Suprapubic skin (tissue), 4 donors: ENCODE measurements at regions not wholly inside any gene's neighbourhood (a gene's known extent, or its start where the extent isn't known, plus 50 kb on each side); places are given as distances from the start of the nearest gene placed in this dataset.

Experiments
- DNase-seq, 2 donors: peaks; one replicate each; pipeline ENCODE4 v3.0.0-alpha.2; 2019; ENCODE audit warnings: low spot score in 2 of 2
- H3K27ac ChIP-seq: fragments of 200-600 bp; sonication (generic); one replicate; pipeline ENCODE4 v1.5.1; 2019
- H3K27me3 ChIP-seq: fragments of 200-600 bp; sonication (generic); one replicate; pipeline ENCODE4 v1.5.1; 2019
- H3K36me3 ChIP-seq: fragments of 200-600 bp; sonication (generic); one replicate; pipeline ENCODE4 v1.5.1; 2019
- H3K4me1 ChIP-seq: fragments of 200-600 bp; sonication (generic); one replicate; pipeline ENCODE4 v1.5.1; 2019
- H3K4me3 ChIP-seq: fragments of 200-600 bp; sonication (generic); one replicate; pipeline ENCODE4 v1.5.1; 2019; ENCODE audit warnings: mild to moderate bottlenecking
- H3K9me3 ChIP-seq: fragments of 200-600 bp; sonication (generic); one replicate; pipeline ENCODE4 v1.5.1; 2019
- EP300 ChIP-seq: sonication (generic); formaldehyde crosslinking; IDR thresholded peaks from one replicate; pipeline ENCODE4 v1.6.1; 2017; ENCODE audit warnings: antibody characterized with exemption
- POLR2A ChIP-seq, 2 donors: fragments of 450-650 bp; IDR thresholded peaks; one replicate each; pipeline ENCODE4 v1.6.1; 2017; ENCODE audit warnings: antibody characterized with exemption in 2 of 2, mild to moderate bottlenecking in 2 of 2, moderate library complexity in 2 of 2
- POLR2AphosphoS5 ChIP-seq, 3 donors: sonication (generic); formaldehyde crosslinking; IDR thresholded peaks; one replicate each; pipeline ENCODE4 v1.6.1; 2017; ENCODE audit warnings: antibody characterized with exemption in 3 of 3
- WGBS: methylation state at CpG from one replicate; pipeline ENCODE4 v1.1.5; 2018; 5-methylcytosine and 5-hydroxymethylcytosine counted together
- TF ChIP-seq, protein P1 (sequence below), 2 donors: fragments of 200-600 bp in 1 of 2; fragments of 450-650 bp in 1 of 2; sonication (generic) in 1 of 2; IDR thresholded peaks; one replicate each; pipeline ENCODE4 v1.5.1; 2016 to 2019; ENCODE audit warnings: antibody characterized with exemption in 2 of 2, mild to moderate bottlenecking in 1 of 2, moderate library complexity in 1 of 2

DNA sequence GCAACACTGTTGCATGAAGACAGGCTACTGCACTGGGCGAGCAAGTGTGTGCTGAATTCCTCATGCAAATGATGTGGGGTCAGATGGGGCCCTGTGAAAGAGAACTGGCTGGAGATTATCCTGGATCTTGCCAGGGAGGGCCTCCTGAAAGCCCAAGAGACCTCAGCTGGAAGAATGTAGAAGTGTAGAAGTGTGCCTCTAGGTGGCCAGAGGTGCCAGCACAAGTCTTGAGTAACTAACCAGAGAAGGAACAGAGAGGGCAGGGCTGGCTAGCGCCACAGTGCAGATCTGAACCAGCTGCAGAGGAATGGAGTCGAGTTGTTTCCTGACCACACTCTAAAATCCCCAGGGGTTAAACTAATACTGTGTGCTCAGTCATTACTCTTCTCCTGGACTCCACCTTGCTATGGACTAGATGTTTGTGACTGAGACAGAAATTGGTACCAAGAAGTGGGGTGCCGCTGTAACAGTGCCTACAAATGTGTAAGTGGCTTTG, 399.3 kb downstream of the LRATD1 start:
- WGBS, result 77% methylated on average over 4 of the region's 4 CpGs
- Histone ChIP-seq H3K4me1 (no peaks in the 10 kb centered on the region), H3K9me3 (no peaks in the 10 kb centered on the region), H3K36me3 (no peaks in the 10 kb centered on the region), H3K27me3 (no peaks in the 10 kb centered on the region), H3K4me3 (no peak overlapping the region), H3K27ac (no peak overlapping the region)
- TF ChIP-seq POLR2A (IDR thresholded peaks at IDR 0.05), result no peak
- no peak for TF ChIP-seq POLR2AphosphoS5 (IDR thresholded peaks at IDR 0.05)
- no peak for TF ChIP-seq EP300
- TF ChIP-seq, protein P1, sequence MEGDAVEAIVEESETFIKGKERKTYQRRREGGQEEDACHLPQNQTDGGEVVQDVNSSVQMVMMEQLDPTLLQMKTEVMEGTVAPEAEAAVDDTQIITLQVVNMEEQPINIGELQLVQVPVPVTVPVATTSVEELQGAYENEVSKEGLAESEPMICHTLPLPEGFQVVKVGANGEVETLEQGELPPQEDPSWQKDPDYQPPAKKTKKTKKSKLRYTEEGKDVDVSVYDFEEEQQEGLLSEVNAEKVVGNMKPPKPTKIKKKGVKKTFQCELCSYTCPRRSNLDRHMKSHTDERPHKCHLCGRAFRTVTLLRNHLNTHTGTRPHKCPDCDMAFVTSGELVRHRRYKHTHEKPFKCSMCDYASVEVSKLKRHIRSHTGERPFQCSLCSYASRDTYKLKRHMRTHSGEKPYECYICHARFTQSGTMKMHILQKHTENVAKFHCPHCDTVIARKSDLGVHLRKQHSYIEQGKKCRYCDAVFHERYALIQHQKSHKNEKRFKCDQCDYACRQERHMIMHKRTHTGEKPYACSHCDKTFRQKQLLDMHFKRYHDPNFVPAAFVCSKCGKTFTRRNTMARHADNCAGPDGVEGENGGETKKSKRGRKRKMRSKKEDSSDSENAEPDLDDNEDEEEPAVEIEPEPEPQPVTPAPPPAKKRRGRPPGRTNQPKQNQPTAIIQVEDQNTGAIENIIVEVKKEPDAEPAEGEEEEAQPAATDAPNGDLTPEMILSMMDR (IDR thresholded peaks at IDR 0.05), result no peak
- no peak for DNase-seq

DNA sequence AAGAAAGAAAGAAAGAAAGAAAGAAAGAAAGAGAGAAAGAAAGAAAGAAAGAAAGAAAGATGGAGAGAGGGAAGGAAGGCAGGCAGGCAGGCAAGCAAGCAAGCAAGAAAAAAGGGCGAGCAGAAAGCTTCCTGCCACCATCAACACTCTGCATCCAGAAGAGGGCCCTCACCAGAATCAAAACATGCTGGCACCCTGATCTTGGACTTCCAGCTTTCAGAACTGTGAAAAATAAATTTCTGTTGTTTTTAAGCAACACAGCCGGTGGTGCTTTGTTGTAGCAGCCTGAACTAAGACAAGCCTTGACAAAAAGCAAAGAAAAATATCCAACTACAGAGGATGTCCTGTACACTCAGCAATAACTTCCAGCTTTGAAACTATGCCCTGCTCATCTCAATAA, 401.7 kb downstream of the LRATD1 start:
- 45% methylated on average over 2 of the region's 2 CpGs for WGBS
- Histone ChIP-seq H3K4me1 (no peaks in the 10 kb centered on the region), H3K9me3 (no peaks in the 10 kb centered on the region), H3K27me3 (no peaks in the 10 kb centered on the region), H3K4me3 (no peak overlapping the region), H3K27ac (no peak overlapping the region), H3K36me3 (no peaks in the 10 kb centered on the region)
- no peak for TF ChIP-seq POLR2AphosphoS5 (IDR thresholded peaks at IDR 0.05)
- no peak for TF ChIP-seq EP300
- TF ChIP-seq POLR2A (IDR thresholded peaks at IDR 0.05), result no peak
- TF ChIP-seq, protein P1 (IDR thresholded peaks at IDR 0.05), result no peak
- DNase-seq, result no peak

DNA sequence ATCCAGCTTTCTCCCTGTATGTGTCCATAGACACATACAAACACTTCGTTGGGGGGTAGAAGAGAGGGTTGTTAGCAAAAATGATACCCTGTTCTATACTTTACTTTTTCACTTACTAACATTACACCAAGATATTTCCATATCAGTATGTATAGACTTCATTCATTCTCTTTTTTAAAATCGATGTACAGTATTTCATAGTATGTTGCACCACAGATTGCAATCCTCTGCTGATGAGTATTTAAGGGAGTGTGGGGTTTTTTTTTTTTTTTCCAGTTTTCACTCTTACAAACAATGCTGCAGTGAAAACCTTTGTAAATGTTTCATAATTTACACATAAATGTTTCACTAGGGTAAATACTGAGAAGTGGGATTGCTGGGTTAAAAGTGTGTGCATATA, 402.3 kb downstream of the LRATD1 start:
- no peak overlapping the region for H3K4me3 ChIP-seq
- no peak for DNase-seq
- H3K27ac ChIP-seq, result no peak overlapping the region
- TF ChIP-seq POLR2A (IDR thresholded peaks at IDR 0.05), result no peak
- no peak for TF ChIP-seq EP300
- no peak for TF ChIP-seq POLR2AphosphoS5 (IDR thresholded peaks at IDR 0.05)
- TF ChIP-seq, protein P1 (IDR thresholded peaks at IDR 0.05), result no peak
- no peaks in the 10 kb centered on the region for H3K4me1 ChIP-seq
- WGBS, result 51% methylated on average over 2 of the region's 2 CpGs
- no peaks in the 10 kb centered on the region for H3K9me3 ChIP-seq
- no peaks in the 10 kb centered on the region for H3K36me3 ChIP-seq
- no peaks in the 10 kb centered on the region for H3K27me3 ChIP-seq

DNA sequence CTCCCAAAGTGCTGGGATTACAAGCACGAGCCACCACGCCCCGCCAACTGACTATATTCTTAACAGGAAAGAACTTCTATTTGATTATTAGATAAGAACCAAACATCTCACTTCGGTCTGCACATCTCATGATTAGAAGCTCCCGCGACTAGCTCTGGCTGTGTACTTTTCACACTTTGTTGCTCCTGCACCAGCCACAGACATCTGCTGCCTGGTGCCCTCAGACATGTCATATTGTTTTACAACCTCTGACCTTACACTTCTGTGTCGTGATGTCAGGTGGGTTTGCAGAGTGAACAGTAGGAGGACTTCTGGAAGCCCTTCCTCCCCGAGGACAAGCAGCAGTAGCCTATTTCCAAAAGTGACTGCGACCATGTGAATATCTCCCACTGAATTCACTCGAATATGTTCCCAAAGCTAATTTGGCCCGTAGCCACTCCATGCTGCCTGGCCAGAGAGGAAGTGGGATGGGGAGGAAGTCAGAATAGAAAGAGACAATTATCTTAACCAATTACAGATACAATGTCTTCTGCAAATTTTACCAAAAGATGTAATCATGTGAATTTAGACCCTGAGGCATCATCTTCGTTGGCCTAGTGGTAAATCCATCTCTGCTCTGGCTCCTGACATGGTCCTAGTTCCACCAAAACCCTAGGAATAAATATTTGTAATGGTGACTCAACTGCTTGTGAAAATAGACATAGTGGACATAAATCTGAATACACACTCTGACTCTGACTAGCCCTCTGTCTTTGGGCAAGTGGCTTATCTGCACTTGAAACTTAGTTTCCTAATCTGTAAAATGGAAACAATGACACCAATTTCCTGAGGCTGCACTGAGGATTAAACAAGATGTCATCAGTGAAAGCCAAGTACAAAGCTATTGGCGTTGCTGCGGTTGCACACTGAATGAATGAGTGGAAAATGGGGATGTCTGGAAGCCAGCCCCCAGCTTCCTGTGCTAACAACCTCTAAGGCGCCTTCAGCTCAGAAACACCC, 406.1 kb downstream of the LRATD1 start:
- H3K4me3 ChIP-seq, result no peak overlapping the region
- WGBS, result 63% methylated on average over 15 of the region's 15 CpGs
- no peaks in the 10 kb centered on the region for H3K27me3 ChIP-seq
- no peaks in the 10 kb centered on the region for H3K9me3 ChIP-seq
- DNase-seq, result no peak
- TF ChIP-seq POLR2AphosphoS5 (IDR thresholded peaks at IDR 0.05) (no peak), POLR2A (IDR thresholded peaks at IDR 0.05) (no peak), EP300 (no peak)
- TF ChIP-seq, protein P1 (IDR thresholded peaks at IDR 0.05), result no peak
- no peaks in the 10 kb centered on the region for H3K4me1 ChIP-seq
- no peaks in the 10 kb centered on the region for H3K36me3 ChIP-seq
- H3K27ac ChIP-seq, result no peak overlapping the region

DNA sequence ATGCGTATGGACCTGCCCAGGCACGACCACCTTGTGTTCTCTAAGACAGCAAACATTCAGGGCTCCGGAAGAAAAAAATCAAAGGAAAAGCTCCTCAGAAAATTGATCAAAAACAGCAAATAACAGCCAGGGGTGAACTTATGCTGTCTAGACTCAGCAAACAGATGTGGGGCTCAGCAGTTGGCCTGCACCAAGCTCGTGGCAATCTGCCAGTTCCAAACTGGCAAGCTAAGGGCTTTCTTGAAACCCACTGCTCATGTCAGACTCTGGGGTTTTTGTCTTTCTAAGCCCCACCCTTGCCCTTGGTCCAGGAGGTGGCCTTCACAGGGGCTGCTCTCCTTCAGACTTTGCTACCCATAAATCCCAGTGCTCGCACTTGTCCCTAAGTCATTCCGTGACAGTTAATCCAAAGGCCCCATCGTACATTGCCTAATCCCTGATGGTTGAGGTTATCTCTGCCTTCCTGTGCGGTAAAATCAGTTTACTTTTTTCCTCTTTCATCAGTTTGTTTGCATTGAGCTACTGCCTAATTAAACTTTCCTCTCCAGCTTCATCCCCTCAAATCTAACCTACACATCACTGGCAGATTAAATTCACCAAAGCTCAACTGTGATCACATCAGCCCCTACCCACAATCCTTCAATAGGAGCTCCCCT, 408.0 kb downstream of the LRATD1 start:
- DNase-seq, result no peak
- no peaks in the 10 kb centered on the region for H3K9me3 ChIP-seq
- 63% methylated on average over 8 of the region's 8 CpGs for WGBS
- TF ChIP-seq POLR2A (IDR thresholded peaks at IDR 0.05), result no peak
- no peaks in the 10 kb centered on the region for H3K36me3 ChIP-seq
- H3K27me3 ChIP-seq, result no peaks in the 10 kb centered on the region
- H3K27ac ChIP-seq, result no peak overlapping the region
- H3K4me1 ChIP-seq, result no peaks in the 10 kb centered on the region
- H3K4me3 ChIP-seq, result no peak overlapping the region
